GM10266 (cell line): ENCODE measurements at regions not wholly inside any gene's neighbourhood (a gene's known extent, or its start where the extent isn't known, plus 50 kb on each side); places are given as distances from the start of the nearest gene placed in this dataset.
"Not testable (repeated sequence)": the region's sequence is repeated elsewhere in the genome, so short reads cannot be mapped to it uniquely, and the experiment has no call there.

Experiments
- DNase-seq: peaks from one replicate; pipeline ENCODE4 v3.0.0; 2012; ENCODE audit errors: extremely low spot score
- CTCF ChIP-seq: IDR thresholded peaks from 2 replicates; pipeline ENCODE4 v1.5.1; 2012; ENCODE audit warnings: mild to moderate bottlenecking, low read depth; ENCODE audit not compliant: control insufficient read depth, insufficient read depth; ENCODE audit errors: missing control alignments

- DNase-seq, result no peak
- TF ChIP-seq CTCF, result no peak
Observed at GRCh38 chr7:12016439-12016838, 184.4 kb upstream of the THSD7A start.

GRCh38 chr7:12017046-12017445 lies 185.0 kb upstream of the THSD7A start:
- TF ChIP-seq CTCF, result no peak
- no peak for DNase-seq

- not testable (repeated sequence) for DNase-seq
Observed at GRCh38 chr7:12022011-12022410, 189.1 kb upstream of the TMEM106B start.

GRCh38 chr7:12025246-12025645 lies 185.8 kb upstream of the TMEM106B start:
- DNase-seq, result no peak
- TF ChIP-seq CTCF, result no peak

- DNase-seq, result no peak
- no peak for TF ChIP-seq CTCF
Observed at GRCh38 chr7:12028508-12028907, 182.6 kb upstream of the TMEM106B start.

GRCh38 chr7:12030116-12030515 lies 181.0 kb upstream of the TMEM106B start:
- no peak for TF ChIP-seq CTCF
- DNase-seq, result no peak

GRCh38 chr7:12031186-12031585 lies 179.9 kb upstream of the TMEM106B start:
- no peak for TF ChIP-seq CTCF
- DNase-seq, result no peak

GRCh38 chr7:12031638-12032037 lies 179.5 kb upstream of the TMEM106B start:
- no peak for TF ChIP-seq CTCF
- DNase-seq, result no peak
